Endothelial cell of umbilical vein (primary cell): ENCODE measurements at regions not wholly inside any gene's neighbourhood (a gene's known extent, or its start where the extent isn't known, plus 50 kb on each side); places are given as distances from the start of the nearest gene placed in this dataset.

Source experiments
- EZH2 ChIP-seq: IDR thresholded peaks from 2 replicates; pipeline ENCODE4 v1.6.1; 2012; ENCODE audit warnings: borderline replicate concordance, low read depth, mild to moderate bottlenecking, moderate library complexity, low read length, inconsistent platforms; ENCODE audit not compliant: severe bottlenecking
- JUN ChIP-seq: IDR thresholded peaks from 2 replicates; pipeline ENCODE4 v1.6.1; 2011; ENCODE audit warnings: borderline replicate concordance, low read depth; ENCODE audit not compliant: insufficient read length, insufficient read depth
- MYC ChIP-seq: IDR thresholded peaks from one replicate; pipeline ENCODE4 v1.6.1; 2011; ENCODE audit warnings: mild to moderate bottlenecking, low read depth, low read length
- POLR2A ChIP-seq: IDR thresholded peaks from 2 replicates; pipeline ENCODE4 v1.6.1; 2012; ENCODE audit warnings: low read depth, mild to moderate bottlenecking, control low read depth, low read length
- TF ChIP-seq, protein P1 (sequence below), 2 donors: IDR thresholded peaks; 1 replicate in 1 of 2; 2 replicates in 1 of 2; pipeline ENCODE4 v1.5.1; 2011; ENCODE audit warnings: low read length in 2 of 2, mild to moderate bottlenecking in 2 of 2, moderate library complexity in 2 of 2, control low read depth in 1 of 2, inconsistent platforms in 1 of 2, low read depth in 1 of 2; ENCODE audit not compliant: insufficient read depth in 1 of 2; ENCODE audit errors: extremely low read depth in 1 of 2

DNA sequence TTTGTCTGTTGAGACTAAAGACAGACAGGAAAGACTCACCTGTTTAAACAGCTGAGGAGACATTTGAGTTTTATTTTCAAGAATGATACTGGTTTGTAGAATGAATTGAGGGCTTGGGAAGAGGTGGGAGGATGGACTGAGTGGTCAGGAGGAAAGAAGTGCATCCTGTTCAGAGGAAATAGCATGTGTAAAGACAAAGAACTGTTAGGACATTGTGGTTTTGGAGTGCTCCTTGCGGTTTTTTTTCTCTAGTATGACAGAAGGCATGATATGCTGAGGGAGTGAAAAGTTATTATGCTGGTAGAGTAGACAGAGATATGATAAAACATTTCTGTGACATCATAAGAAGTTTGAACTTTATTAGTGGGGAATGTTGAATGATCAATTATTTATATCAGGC is 270.7 kb upstream of the ELAVL2 start:
- no peak for TF ChIP-seq POLR2A
- TF ChIP-seq, protein P1, sequence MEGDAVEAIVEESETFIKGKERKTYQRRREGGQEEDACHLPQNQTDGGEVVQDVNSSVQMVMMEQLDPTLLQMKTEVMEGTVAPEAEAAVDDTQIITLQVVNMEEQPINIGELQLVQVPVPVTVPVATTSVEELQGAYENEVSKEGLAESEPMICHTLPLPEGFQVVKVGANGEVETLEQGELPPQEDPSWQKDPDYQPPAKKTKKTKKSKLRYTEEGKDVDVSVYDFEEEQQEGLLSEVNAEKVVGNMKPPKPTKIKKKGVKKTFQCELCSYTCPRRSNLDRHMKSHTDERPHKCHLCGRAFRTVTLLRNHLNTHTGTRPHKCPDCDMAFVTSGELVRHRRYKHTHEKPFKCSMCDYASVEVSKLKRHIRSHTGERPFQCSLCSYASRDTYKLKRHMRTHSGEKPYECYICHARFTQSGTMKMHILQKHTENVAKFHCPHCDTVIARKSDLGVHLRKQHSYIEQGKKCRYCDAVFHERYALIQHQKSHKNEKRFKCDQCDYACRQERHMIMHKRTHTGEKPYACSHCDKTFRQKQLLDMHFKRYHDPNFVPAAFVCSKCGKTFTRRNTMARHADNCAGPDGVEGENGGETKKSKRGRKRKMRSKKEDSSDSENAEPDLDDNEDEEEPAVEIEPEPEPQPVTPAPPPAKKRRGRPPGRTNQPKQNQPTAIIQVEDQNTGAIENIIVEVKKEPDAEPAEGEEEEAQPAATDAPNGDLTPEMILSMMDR (IDR thresholded peaks at IDR 0.05; ENCODE audit: extremely low read depth in 1 of 2, insufficient read depth in 1 of 2, low read depth in 1 of 2, low read length in 2 of 2), result no peak
- TF ChIP-seq EZH2, result no peak
- TF ChIP-seq JUN, result no peak
- TF ChIP-seq MYC, result no peak
